Activated CD8-positive, alpha-beta memory T cell treated with anti-CD3 and anti-CD28 coated beads for 36 hours (primary cell): ENCODE measurements at regions not wholly inside any gene's neighbourhood (a gene's known extent, or its start where the extent isn't known, plus 50 kb on each side); places are given as distances from the start of the nearest gene placed in this dataset.

Experiments
- CTCF ChIA-PET: fragments of 350-600 bp; sonication (Branson Sonifier 250); formaldehyde crosslinking; loops from one replicate; lab custom pipeline; 2021; ENCODE audit warnings: antibody characterized with exemption; lab: Charles Lee
- POLR2A ChIA-PET: fragments of 350-600 bp; sonication (Branson Sonifier 250); formaldehyde crosslinking; loops from one replicate; lab custom pipeline; 2021; ENCODE audit warnings: antibody characterized with exemption; lab: Charles Lee

DNA sequence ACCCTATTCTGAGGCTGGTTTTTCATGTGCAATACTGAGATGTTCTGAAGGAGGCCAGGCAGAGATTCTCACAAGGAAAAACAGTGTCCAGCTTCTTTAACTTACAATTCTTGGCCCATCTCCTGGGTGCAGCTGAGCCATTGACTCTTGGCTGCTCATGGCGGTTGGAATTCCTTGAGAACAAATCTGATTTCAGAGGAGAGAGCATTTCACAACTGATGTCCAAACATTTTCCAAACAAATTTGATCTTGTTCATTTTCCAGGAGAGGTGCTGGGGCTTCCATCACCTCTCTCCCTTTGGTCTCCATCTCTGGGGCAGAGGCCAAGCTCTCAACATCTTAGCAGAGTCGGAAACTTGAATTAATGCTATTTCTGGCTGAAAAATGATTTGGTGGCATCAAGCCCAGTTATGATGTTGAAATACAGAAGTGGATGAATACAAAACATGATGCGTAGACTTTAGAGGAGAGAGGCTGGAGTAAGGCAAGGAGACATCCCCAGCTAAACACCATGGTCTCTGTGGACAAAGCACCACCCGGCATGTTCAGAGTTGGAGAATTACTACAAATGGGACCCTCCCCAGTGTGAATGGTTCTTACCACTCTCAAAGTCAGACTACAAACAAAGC, 593.0 kb downstream of the VRK1 start:
- POLR2A ChIA-PET: no interaction called here

DNA sequence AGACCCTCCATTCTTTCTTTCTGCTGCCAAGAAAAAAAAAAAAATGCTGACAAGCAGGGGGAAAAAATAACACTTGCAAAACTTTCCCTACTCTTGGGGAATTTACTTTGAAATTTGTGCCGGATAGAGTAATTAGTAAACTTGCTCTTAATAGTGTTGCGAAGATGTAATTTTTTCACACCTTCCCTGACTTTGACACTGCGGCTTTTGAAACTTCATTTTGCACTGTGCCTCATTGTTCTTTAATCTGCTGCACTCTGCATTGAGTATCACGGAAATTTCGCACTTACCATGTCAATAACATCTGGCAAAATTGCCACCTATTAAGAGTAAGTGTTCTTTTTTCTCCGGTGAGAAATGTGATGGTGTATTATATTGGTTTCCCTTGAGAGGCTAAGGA, 596.1 kb downstream of the VRK1 start:
- ChIA-PET CTCF (no interaction called here), POLR2A (no interaction called here)

More for the DNA sequence above, 593.0 kb downstream of the VRK1 start:
- CTCF ChIA-PET: no interaction called here

DNA sequence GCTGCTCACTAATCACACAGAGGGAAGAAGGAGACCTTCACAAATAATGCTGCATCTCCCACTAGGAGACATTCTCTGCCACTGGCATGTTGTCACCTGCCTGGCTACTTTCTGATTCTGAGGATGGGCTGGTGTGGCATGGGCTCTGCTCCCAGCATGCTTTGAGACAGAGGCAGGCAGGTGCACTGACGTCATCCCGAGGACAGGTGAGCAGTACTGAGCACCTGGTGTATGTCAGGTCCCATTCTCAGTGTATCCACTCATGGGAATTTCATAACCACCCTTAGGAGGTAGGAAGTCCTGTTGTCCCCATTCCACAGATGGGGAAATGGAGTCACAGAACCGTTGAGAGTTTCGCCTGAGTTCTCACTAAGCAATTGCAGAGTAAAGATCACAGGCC, 597.9 kb downstream of the VRK1 start:
- POLR2A ChIA-PET: no interaction called here
- CTCF ChIA-PET: no interaction called here

DNA sequence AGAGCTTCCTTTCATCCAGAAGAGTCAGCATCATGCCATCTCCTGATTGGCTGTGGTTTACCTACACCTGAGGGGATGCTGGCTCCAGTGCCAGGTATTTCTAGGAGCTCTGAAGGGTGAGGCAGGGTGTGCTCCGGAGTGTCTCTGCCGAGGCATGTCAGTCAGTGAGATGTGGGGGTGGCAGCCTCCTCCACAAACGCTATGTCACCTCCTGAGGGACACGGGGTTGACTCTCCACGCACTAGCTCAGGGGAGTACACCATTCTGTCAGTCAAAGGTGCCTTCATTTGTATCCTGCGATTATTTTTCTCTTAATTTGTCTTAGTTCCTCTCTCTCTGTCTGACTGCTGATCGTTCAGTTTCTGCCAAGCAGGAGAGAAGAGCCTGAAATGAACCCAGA, 604.5 kb downstream of the VRK1 start:
- ChIA-PET POLR2A (no interaction called here), CTCF (no interaction called here)

DNA sequence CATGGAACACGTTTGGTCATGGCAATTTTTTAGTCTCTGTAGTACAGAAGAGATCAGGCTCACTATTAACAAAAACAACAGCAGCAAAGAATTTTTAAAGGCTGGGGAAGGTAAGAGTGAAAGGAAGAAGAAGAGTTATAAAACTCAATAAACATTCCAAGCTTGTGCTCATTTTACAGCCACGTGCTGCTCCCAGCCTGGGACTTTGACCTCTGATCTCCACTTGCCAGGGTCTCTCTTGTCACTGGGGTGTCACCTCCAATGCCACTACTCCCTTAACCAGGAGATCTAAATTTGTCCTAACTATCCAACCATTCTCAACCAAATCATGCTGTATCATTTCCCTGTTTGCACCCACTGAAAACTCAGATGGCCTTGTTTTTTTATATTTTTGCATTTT, 605.1 kb downstream of the VRK1 start:
- POLR2A ChIA-PET: no interaction called here
- CTCF ChIA-PET: no interaction called here

DNA sequence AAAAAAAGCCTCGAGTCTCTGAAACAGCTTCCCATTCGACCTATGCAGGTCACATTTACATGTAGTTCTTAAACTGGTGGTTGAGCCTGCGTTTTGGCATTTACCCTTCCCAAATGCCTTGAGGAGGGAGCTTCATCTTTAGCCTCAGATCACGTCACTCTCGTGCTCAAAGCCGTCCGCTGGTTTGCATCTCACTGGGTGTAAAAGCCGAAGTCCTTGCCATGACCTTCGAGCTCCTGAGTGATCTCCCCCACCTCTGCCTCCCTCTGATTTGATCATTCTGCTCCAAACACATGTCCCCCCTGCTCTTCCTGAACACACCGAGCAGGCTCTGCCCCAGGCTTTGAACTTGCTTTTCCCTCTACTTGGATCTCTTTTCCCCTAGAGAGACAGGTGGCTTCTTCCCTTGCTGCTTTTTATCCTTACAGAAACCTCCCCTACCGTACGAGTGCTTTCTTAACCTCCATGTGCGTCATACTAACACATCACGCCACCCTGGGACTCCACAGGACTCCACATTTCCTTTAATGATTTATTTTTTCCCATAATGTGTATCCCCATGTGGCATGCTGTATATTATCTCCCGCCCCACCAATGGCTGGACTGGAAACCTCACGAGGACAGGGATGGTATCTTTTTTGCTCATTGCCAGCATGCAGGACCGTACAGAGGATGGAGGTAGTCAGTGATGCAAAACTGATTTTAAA, 610.7 kb downstream of the VRK1 start:
- ChIA-PET CTCF (interaction anchor here (0.7 kb wide), 2 partner anchors 204 to 1858 kb away, joined by 3 to 4 read pairs; no protein-coding TSS in a partner anchor), POLR2A (interaction anchor here (0.7 kb wide), 3 partner anchors 24 to 1853 kb away, joined by 4 to 18 read pairs (median 6); no protein-coding TSS in a partner anchor)

DNA sequence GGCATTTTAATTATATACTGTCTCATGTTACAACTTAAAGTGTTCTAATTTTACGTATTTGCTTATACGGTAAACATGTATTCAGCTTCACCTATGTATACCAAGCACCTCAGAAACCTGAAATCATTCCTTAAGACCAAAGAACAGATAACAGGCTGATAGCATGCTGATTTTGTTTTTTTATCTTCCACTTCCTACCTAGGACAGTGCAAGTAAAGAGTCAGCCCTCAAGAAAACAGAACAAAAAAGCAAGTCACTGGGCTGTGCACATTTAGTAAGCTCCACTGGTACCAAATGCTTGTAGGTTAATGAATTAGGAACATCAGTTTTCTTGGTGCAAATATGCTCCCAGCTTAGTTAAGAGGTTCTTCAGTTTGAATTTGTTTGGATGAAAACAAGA, 611.3 kb downstream of the VRK1 start:
- POLR2A ChIA-PET: interaction anchor here (0.7 kb wide), 6 partner anchors 25 to 1853 kb away, joined by 3 to 18 read pairs (median 6); no protein-coding TSS in a partner anchor
- CTCF ChIA-PET: interaction anchor here (0.6 to 0.7 kb wide), 3 partner anchors 44 to 1824 kb away, joined by 3 to 4 read pairs (median 3); no protein-coding TSS in a partner anchor

DNA sequence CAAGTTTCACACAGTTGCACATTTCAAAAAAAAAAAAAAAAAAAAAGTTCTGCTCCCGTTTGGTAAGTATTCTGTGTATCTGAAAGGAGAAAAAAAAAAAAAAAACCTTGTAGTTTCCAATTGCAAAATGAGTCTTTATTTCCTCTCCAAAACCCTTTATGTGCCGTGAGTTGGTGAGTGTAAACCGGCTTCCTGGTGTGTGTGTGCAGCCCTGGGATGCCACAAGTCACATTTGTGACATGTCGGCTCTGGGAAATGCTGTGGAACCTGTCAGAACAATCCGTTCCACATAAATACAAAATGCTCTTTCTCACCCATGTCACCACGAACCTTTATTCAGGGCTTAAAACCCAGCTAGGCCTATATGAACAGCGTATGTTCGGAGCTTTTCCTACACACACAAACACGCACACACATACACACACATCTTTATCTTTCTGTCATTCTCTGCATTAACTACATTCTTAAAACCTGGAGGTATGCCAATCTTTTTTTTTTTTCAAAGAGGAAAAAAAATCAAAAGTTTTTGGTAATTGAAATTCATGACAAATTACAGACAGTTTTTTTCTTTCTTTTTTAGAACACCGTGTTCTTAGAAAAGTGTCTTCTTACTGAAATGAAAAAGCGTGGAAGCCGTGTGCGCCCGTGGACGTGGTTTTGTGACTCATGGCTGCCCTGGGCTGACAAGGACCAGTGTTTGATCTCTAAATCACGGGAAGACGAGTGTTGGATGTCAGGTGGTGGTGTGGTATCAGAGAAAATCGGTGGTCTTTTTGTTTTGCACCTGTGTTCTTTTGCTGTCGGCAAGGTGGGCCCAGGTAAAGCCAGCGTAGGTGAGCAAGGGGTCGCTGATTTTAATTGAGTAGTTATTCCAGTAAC, 612.0 kb downstream of the VRK1 start:
- ChIA-PET CTCF (interaction anchor here (0.6 to 0.7 kb wide), 3 partner anchors 44 to 1823 kb away, joined by 3 to 4 read pairs (median 3); no protein-coding TSS in a partner anchor), POLR2A (interaction anchor here (0.7 kb wide), 6 partner anchors 26 to 1852 kb away, joined by 3 to 18 read pairs (median 6); no protein-coding TSS in a partner anchor)

DNA sequence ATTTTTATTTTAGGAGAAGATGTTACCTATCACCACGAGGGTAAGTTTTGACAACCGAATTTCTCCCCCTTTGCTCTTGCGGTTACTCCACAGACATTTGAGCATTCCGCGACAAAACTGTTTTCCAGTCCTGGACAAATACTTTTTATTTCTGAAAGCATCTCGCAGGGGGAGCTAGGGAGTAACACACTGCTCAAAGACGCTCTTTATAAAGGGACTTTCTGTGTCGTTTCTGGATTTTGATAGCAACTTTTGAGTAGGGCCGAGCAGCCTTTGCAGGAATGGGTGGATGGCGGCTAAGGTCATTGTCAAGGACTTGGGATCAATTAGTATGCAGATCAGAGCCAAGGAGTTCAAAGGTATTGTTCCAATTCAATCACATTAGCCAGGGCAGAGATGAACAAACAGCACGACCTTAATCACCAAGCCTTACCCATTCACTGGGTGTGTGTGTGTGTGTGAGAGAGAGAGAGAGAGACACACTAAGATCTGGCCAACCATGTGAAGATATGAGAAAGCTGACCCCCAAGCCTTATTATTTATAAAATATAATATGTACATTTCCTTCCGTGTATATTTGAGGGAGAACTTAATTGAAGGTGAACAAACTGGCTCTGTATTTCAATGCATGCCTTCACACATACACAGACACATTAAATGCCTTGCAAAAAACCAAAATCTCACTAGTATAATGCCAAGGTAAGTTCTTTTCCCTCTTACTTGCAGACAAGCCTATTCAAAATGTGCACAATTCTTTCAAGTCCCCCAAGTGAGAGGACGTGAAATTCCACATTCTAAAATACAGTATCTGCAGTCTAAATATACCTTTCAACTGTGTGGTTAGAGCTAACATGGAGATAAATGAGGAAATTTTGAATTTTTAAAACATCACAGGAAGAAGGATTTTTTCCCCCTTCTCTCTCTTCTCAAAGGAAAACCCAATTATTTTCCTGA, 613.8 kb downstream of the VRK1 start:
- CTCF ChIA-PET: no interaction called here
- POLR2A ChIA-PET: no interaction called here

DNA sequence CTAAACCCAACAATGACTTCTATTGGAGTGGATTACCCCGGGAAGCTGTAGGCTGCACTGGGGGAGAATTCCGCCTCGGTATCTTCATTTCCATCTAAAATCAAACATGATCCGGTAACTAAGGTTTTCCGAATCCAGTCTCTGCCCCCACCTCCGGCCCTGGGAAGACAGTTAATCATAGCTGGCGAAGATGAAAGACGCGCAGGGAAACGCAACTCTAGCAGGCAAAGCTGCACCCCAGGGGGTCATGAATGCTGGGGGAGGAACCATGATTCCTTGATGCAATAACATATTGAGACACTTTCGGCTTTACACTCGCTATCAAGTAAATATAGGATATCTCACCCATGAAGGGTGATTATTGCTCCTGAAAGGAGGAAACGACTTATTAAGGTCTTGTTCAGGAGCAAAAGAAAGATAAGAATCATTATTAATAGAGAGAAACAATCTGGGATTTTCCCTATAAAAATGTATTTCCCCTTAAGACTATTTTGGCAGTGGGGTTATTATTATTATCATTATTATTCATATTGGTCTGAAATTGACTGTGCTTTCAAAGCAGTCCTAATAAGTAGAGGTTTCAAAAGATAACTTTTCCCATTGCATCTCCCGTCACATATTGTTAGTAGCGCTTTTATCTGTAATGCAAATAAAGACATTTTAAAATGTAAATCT, 614.9 kb downstream of the VRK1 start:
- POLR2A ChIA-PET: no interaction called here

DNA sequence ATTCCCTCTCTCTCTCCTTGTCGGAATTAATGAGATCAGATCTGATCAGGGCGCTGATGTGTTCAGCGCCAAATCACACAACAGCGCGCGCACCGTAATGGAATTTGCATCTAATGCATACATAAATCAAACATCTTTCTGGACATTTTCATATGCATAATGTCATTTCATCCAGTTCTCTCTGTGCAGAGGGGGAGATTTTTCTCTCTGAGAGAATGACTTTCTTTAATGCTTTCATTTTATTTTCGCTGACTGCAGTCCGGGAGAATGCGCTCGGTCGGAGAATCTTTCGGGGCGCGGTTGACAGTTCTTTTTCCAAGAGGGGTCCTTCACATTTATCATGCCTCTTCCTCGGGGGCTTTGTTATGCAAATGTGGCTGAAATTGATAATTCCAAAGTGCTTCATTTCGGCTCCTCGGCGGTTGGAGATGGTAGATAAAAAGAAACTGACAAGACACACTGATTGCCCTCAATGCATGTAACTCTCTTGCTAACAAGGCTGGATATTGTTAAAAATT, 615.9 kb downstream of the VRK1 start:
- POLR2A ChIA-PET: no interaction called here
- CTCF ChIA-PET: no interaction called here

More for the DNA sequence above, 614.9 kb downstream of the VRK1 start:
- CTCF ChIA-PET: no interaction called here

DNA sequence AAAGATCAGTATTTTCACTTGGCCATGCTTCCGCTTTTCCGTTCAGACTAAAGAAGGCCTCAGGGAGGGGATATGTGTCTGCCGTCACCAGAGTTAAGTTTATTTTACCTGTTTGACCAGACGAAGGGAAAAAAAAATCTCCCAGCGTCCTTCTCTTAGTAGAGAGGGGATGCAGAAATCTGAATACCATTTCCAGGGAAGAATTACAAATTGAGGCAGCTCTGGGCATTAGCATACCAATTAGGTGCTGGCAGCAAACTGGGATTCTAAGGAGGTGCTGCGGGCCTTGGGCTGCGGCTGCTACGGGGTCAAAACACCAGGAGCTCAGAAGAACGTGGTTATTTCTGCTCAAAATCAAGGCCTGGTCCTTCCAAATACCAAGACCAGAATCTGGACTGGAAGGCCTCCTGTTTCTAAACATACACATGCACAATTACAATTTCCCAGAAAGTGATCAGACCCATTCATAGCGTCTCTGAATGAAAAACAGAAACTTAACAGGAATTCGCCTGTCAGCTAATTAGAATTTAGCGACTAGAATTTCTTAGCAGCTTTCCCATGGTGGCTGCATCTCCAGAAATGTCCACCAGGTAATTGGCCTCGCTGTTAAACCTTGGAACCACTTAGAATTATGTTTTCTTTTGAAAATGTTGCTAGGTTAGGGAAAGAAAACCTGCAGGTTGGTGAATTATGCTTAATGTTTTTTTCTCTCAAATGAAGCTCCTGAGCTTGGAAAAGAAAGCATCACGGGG, 617.0 kb downstream of the VRK1 start:
- ChIA-PET CTCF (no interaction called here), POLR2A (no interaction called here)

DNA sequence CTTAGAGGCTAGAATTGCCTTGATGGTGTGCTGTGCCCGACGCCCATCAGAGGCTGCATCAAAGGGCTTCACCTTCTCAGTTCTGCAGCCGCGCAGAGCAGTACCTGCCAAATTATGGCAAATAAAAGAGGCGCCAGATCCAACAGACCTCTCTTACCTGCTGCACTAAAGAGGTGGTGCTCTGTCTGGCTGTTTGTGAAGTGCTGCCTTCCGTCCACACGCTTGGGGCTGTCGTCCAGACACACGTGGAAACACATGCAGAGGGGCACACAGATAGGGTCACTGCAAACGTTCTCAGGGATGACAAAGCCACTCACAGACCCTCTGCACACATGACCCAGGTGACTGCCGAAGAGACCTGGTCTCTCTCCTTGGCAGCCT, 617.5 kb downstream of the VRK1 start:
- ChIA-PET CTCF (no interaction called here), POLR2A (no interaction called here)

DNA sequence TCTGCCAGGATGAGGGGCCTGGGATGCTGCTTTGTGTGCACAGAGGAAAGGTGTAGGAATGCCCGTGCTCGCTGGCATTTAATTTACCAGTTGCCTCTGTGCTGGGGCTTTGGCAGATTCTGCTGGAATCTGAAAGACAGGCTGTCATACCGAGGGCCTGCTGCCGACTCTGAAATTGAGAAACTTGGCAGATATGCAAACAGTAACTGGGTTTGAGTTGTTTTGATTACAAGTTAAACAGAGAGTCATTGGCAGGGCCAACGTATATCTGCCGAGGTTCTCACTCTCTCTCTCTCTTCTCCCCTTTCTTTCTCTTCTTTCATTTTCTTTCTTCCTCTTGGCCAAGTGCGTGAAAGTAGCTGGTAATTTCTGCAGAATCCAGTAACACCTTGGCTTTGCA, 618.7 kb downstream of the VRK1 start:
- POLR2A ChIA-PET: no interaction called here
- CTCF ChIA-PET: no interaction called here

DNA sequence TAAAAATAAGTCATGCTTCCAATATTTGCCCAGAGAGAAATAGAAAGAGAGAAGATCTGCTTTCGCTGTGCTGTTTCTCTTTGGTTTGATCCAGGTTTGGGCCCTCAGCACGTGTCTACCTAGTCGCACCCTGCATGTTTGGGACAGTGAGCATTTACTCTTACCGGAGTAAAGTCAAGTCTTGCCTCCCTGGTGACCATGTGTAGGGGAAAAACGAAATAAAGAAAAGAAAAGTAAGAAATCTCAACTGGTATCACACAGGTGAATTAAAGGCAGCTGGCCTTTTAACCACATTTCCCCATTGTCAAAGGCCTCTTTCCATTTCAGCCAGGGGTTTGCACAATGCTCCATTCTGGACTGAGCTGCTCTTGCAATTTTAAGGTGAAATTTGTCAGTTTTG, 619.4 kb downstream of the VRK1 start:
- CTCF ChIA-PET: no interaction called here
- POLR2A ChIA-PET: no interaction called here

DNA sequence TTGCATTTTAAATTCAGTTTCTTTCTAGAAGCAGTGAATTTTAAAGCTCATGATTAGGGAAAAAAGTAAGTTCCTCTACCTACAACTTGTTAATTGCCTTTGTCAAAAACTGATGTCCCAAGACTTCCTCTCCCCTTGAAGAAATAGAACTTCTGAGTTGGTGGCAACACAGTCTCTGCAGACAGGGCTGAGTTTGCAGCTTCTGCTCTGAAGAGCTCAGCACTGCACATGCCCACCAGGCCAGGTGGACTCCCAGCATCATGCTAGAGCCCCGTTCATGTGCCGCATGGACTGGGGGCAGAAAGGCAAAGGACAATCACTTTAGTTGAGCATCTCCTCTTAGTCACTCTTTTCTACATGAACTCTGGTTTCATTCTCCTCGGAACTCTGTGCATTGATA, 620.1 kb downstream of the VRK1 start:
- POLR2A ChIA-PET: no interaction called here
- CTCF ChIA-PET: interaction anchor here (0.9 kb wide), 1 partner anchor 11 kb away, joined by 5 read pairs; no protein-coding TSS in a partner anchor

DNA sequence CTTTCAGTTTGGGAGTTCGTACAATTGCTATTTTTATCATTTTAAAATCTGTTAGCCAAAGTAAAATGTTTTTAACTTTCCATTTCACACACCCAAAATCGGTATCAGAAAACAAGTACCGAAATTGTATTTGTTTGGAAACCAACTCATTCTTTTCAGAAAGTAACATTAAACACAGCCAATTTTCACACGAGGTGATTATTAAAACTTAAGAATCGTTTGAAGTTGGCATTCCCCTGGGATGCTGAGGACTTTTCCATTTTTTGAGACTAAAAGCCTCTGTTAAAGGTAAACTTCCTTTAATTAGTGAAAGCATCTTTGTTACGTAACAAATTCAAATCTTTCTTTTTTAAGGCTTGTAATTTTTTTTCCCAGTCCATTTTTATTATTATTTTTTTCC, 623.0 kb downstream of the VRK1 start:
- ChIA-PET CTCF (no interaction called here), POLR2A (no interaction called here)
